Glutamatergic neuron (in vitro differentiated cells): ENCODE measurements at regions not wholly inside any gene's neighbourhood (a gene's known extent, or its start where the extent isn't known, plus 50 kb on each side); places are given as distances from the start of the nearest gene placed in this dataset.

ENCODE experiments used
- DNase-seq: peaks from one replicate; pipeline ENCODE4 v3.0.0; 2022
- H3K27ac Mint-ChIP-seq: one replicate; pipeline ENCODE4 v1.8.0; 2020; ENCODE audit warnings: mild to moderate bottlenecking, mixed read lengths, inconsistent platforms; ENCODE audit not compliant: unreplicated experiment
- H3K27me3 Mint-ChIP-seq: one replicate; pipeline ENCODE4 v1.8.0; 2020; ENCODE audit warnings: mild to moderate bottlenecking, moderate library complexity, mixed read lengths, inconsistent platforms; ENCODE audit not compliant: unreplicated experiment
- H3K36me3 Mint-ChIP-seq: one replicate; pipeline ENCODE4 v1.8.0; 2020; ENCODE audit warnings: mild to moderate bottlenecking, mixed read lengths, inconsistent platforms; ENCODE audit not compliant: unreplicated experiment
- H3K4me1 Mint-ChIP-seq: one replicate; pipeline ENCODE4 v1.8.0; 2020; ENCODE audit warnings: mild to moderate bottlenecking, low read depth, mixed read lengths, inconsistent platforms; ENCODE audit not compliant: unreplicated experiment
- H3K4me3 Mint-ChIP-seq: one replicate; pipeline ENCODE4 v1.8.0; 2020; ENCODE audit warnings: mild to moderate bottlenecking, mixed read lengths, inconsistent platforms; ENCODE audit not compliant: unreplicated experiment
- H3K9me3 Mint-ChIP-seq: one replicate; pipeline ENCODE4 v1.8.0; 2020; ENCODE audit warnings: mild to moderate bottlenecking, moderate library complexity, mixed read lengths, inconsistent platforms; ENCODE audit not compliant: unreplicated experiment
- CTCF ChIP-seq: fragments of 200-600 bp; sonication (generic); IDR thresholded peaks from one replicate; pipeline ENCODE4 v1.5.0; 2021; ENCODE audit not compliant: partially characterized antibody, unreplicated experiment

DNA sequence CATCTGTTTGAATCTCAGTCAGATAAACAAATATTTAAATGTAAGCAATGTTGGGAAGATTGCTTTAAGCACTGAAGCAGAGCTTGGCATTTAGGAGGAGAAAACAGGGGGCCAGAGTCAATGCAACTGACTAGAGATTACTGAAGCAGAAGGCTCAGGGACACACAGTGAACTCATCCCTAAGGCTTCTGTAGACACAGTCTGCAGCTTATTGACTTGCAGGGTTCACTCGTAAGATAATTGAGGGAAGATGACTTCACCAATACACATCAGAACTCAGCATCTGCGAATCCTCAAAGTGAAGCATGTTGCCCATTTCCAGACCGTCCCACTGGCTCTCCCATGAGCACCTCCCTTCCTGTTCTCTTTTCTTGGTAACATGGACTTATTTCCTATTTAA, 363.4 kb upstream of the PFKP start:
- no peaks in the 10 kb centered on the region for H3K9me3 Mint-ChIP-seq
- no peak overlapping the region for H3K27ac Mint-ChIP-seq
- H3K36me3 Mint-ChIP-seq = no peaks in the 10 kb centered on the region
- peaks cover 7% of the 10 kb centered on the region for H3K4me1 Mint-ChIP-seq
- H3K4me3 Mint-ChIP-seq = no peak overlapping the region
- TF ChIP-seq CTCF = no peak
- no peaks in the 10 kb centered on the region for H3K27me3 Mint-ChIP-seq
- DNase-seq = no peak

DNA sequence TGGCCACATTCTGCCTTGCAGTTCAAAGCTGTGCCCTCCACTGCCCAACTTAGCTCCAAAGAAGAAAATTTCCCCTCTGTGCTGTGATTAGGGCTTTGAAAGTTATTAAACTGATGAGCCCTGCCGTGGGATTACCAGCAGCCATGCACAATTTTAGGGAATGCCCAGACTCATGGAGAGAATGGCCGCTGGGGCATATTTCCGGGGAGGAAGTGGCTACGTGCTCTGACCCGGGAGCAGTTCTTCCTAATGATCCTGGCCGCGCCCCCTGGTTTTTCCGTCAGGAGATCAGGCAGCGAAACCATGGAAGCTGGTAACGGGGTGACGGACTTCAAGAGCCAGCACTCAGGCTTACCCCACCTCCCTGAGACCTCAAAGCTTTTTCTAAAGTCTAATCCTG, 365.5 kb upstream of the PFKP start:
- H3K9me3 Mint-ChIP-seq = no peaks in the 10 kb centered on the region
- no peaks in the 10 kb centered on the region for H3K27me3 Mint-ChIP-seq
- TF ChIP-seq CTCF = no peak
- peaks cover 7% of the 10 kb centered on the region for H3K4me1 Mint-ChIP-seq
- no peak overlapping the region for H3K4me3 Mint-ChIP-seq
- no peak for DNase-seq
- H3K36me3 Mint-ChIP-seq = no peaks in the 10 kb centered on the region
- H3K27ac Mint-ChIP-seq = no peak overlapping the region

GRCh38 chr10:2700626-2701305, 366.6 kb upstream of the PFKP start:
- Mint-ChIP-seq H3K36me3 (no peaks in the 10 kb centered on the region), H3K9me3 (no peaks in the 10 kb centered on the region), H3K27ac (no peak overlapping the region), H3K27me3 (no peaks in the 10 kb centered on the region), H3K4me3 (no peak overlapping the region), H3K4me1 (peaks cover 7% of the 10 kb centered on the region)
- no peak for TF ChIP-seq CTCF
- no peak for DNase-seq

DNA sequence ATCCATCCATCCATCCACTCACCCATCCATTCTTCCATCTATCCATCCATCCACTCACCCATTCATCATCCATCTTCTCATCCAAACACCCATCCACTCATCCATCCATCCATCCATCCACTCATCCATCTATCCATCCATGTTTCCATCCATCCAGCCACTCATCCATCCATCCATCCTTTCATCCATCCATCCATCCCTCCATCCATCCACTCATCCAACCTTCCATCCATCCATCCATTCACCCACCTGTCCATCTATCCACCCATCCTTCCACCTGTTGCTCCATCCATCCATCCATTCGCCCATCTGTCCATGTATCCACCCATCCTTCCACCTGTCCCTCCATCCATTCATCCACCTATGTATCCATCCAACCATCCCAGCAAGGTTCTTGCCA, 378.4 kb upstream of the PFKP start:
- Mint-ChIP-seq H3K27me3 (peaks cover 8% of the 10 kb centered on the region), H3K4me1 (peaks cover 38% of the 10 kb centered on the region), H3K36me3 (no peaks in the 10 kb centered on the region), H3K9me3 (peaks cover 12% of the 10 kb centered on the region), H3K27ac (peak overlapping the region; percentile 46), H3K4me3 (peak overlapping the region; percentile 11)
- TF ChIP-seq CTCF = no peak
- DNase-seq = no peak

DNA sequence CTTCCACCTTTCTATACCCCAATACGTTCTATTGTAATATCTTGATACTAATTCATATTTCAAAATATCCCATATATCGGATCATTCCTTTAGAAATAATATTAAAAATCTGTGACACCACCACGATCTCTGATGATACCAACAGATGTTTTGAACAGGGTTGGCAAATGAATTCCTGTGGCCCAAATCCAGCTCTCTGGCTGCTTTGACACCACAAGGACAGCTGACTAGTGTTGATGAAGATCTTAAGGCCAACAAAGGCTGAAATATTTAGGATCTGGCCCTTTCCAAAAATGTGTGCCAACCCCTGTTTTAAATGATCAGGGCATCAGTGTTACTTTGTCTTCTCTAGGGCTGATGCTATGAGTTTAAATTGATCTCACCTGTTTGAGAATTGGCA, 380.7 kb upstream of the PFKP start:
- no peak overlapping the region for H3K4me3 Mint-ChIP-seq
- peaks cover 44% of the 10 kb centered on the region for H3K4me1 Mint-ChIP-seq
- H3K27me3 Mint-ChIP-seq = peaks cover 8% of the 10 kb centered on the region
- H3K27ac Mint-ChIP-seq = no peak overlapping the region
- peaks cover 12% of the 10 kb centered on the region for H3K9me3 Mint-ChIP-seq
- TF ChIP-seq CTCF = no peak
- H3K36me3 Mint-ChIP-seq = no peaks in the 10 kb centered on the region
- DNase-seq = no peak
